ENCODE measurements at regions not wholly inside any gene's neighbourhood (a gene's known extent, or its start where the extent isn't known, plus 50 kb on each side); places are given as distances from the start of the nearest gene placed in this dataset.
"Not testable (repeated sequence)": the region's sequence is repeated elsewhere in the genome, so short reads cannot be mapped to it uniquely, and the experiment has no call there.

GRCh38 chr19:30935146-30935545, 414.1 kb downstream of the TSHZ3 start:
- no peak for DNase-seq

- not testable (repeated sequence) for DNase-seq
Observed at GRCh38 chr19:30933454-30933853, 415.8 kb downstream of the TSHZ3 start.

- no peak for DNase-seq
Observed at GRCh38 chr19:30932854-30933253, 416.4 kb downstream of the TSHZ3 start.

GRCh38 chr19:30930941-30931706, 418.1 kb downstream of the TSHZ3 start:
- no peak for DNase-seq

- no peak for DNase-seq
Observed at GRCh38 chr19:30927705-30928104, 421.5 kb downstream of the TSHZ3 start.

- no peak for DNase-seq
Observed at GRCh38 chr19:30924670-30925069, 424.6 kb downstream of the TSHZ3 start.

GRCh38 chr19:30924069-30924636, 425.1 kb downstream of the TSHZ3 start:
- no peak for DNase-seq

- DNase-seq: no peak
Observed at GRCh38 chr19:30923621-30924020, 425.6 kb downstream of the TSHZ3 start.

GRCh38 chr19:30923096-30923495, 426.1 kb downstream of the TSHZ3 start:
- no peak for DNase-seq

GRCh38 chr19:30920222-30920621, 429.0 kb downstream of the TSHZ3 start:
- DNase-seq: no peak

GRCh38 chr19:30919737-30920136, 429.5 kb downstream of the TSHZ3 start:
- DNase-seq: no peak

GRCh38 chr19:30916238-30916637, 433.0 kb downstream of the TSHZ3 start:
- DNase-seq: no peak

- no peak for DNase-seq
Observed at GRCh38 chr19:30911491-30911890, 437.7 kb downstream of the TSHZ3 start.

- no peak for DNase-seq
Observed at GRCh38 chr19:30910485-30911240, 438.6 kb downstream of the TSHZ3 start.

- DNase-seq: no peak
Observed at GRCh38 chr19:30909216-30909615, 440.0 kb downstream of the TSHZ3 start.

- DNase-seq: no peak
Observed at GRCh38 chr19:30908262-30908771, 440.9 kb downstream of the TSHZ3 start.

- DNase-seq: no peak
Observed at GRCh38 chr19:30906871-30907270, 442.4 kb downstream of the TSHZ3 start.

GRCh38 chr19:30900051-30900450, 449.2 kb downstream of the TSHZ3 start:
- no peak for DNase-seq

- DNase-seq: no peak
Observed at GRCh38 chr19:30898353-30899103, 450.7 kb downstream of the TSHZ3 start.

GRCh38 chr19:30897553-30897952, 451.7 kb downstream of the TSHZ3 start:
- DNase-seq: no peak

- DNase-seq: no peak
Observed at GRCh38 chr19:30897034-30897433, 452.2 kb downstream of the TSHZ3 start.

GRCh38 chr19:30896554-30896953, 452.7 kb downstream of the TSHZ3 start:
- no peak for DNase-seq

GRCh38 chr19:30895946-30896345, 453.3 kb downstream of the TSHZ3 start:
- no peak for DNase-seq

All from activated naive CD4-positive, alpha-beta T cell treated with anti-CD3 and anti-CD28 coated beads, Interleukin-2, amount 50 U/mL, for 16 hours (primary cell).